ENCODE measurements at regions not wholly inside any gene's neighbourhood (a gene's known extent, or its start where the extent isn't known, plus 50 kb on each side); places are given as distances from the start of the nearest gene placed in this dataset.

GRCh38 chr2:8258406-8258805 lies 423.4 kb upstream of the ID2 start:
- TF ChIP-seq CTCF (IDR thresholded peaks at IDR 0.05): no peak
- TF ChIP-seq POLR2A (IDR thresholded peaks at IDR 0.05): no peak
